IMR-90 (cell line): ENCODE measurements at regions not wholly inside any gene's neighbourhood (a gene's known extent, or its start where the extent isn't known, plus 50 kb on each side); places are given as distances from the start of the nearest gene placed in this dataset.

ENCODE experiments used
- ATAC-seq: fragments of 200-7000 bp; cut with Tn5 transposase; 2 replicates; pipeline ENCODE4 v1.9.1; 2020; ENCODE audit warnings: low read depth, mild to moderate bottlenecking, moderate library complexity
- BruUV-seq: library from RNA; stranded (reverse); fragments of 400-500 nt; replicated peaks from 2 replicates; lab custom pipeline; 2021; lab: Mats Ljungman, UMichigan
- CTCF ChIA-PET: fragments of 300-600 bp; formaldehyde crosslinking; extraction: SDS; loops from one replicate; lab custom pipeline; 2021; ENCODE audit warnings: antibody characterized with exemption; lab: Yijun Ruan, JAX
- POLR2A ChIA-PET: fragments of 300-600 bp; sonication (Branson Sonifier 250); formaldehyde crosslinking; loops from one replicate; lab custom pipeline; 2022; ENCODE audit warnings: antibody characterized with exemption; ENCODE audit not compliant: unreplicated experiment; lab: Charles Lee
- DNase-seq: peaks from one replicate; pipeline ENCODE4 v3.0.0; 2013
- H2AFZ ChIP-seq: replicated peaks from 2 replicates; pipeline ENCODE3; 2013; ENCODE audit warnings: low read length, mild to moderate bottlenecking; ENCODE audit not compliant: poor library complexity
- H2AK5ac ChIP-seq: 2 replicates; pipeline ENCODE4 v1.6.1; 2013; ENCODE audit warnings: low read depth, low read length, inconsistent platforms
- H2AK9ac ChIP-seq: replicated peaks from 2 replicates; pipeline ENCODE3; 2013; ENCODE audit warnings: mild to moderate bottlenecking, low read depth, low read length, moderate library complexity; ENCODE audit not compliant: poor library complexity
- H2BK120ac ChIP-seq: 2 replicates; pipeline ENCODE4 v1.6.1; 2013; ENCODE audit warnings: low read depth, low read length, inconsistent platforms
- H2BK15ac ChIP-seq: 3 replicates; pipeline ENCODE4 v1.6.1; 2013; ENCODE audit warnings: low read depth, low read length, inconsistent platforms
- H2BK20ac ChIP-seq: 2 replicates; pipeline ENCODE4 v1.6.1; 2013; ENCODE audit warnings: low read depth, mild to moderate bottlenecking, inconsistent platforms, low read length, moderate library complexity
- H2BK5ac ChIP-seq: 2 replicates; pipeline ENCODE4 v1.6.1; 2013; ENCODE audit warnings: mild to moderate bottlenecking, low read depth, low read length, inconsistent platforms; ENCODE audit not compliant: poor library complexity, severe bottlenecking
- H3K14ac ChIP-seq: replicated peaks from 2 replicates; pipeline ENCODE4 v1.6.1; 2013; ENCODE audit warnings: low read depth, low read length, inconsistent platforms
- H3K18ac ChIP-seq: 2 replicates; pipeline ENCODE4 v1.6.1; 2013; ENCODE audit warnings: low read depth, low read length, control low read depth
- H3K23ac ChIP-seq: 2 replicates; pipeline ENCODE4 v1.6.1; 2013; ENCODE audit warnings: low read depth, low read length, inconsistent platforms
- H3K27ac ChIP-seq: 2 replicates; pipeline ENCODE4 v1.5.1; 2013; ENCODE audit warnings: mild to moderate bottlenecking, control low read depth, low read length; ENCODE audit not compliant: insufficient read depth
- H3K27me3 ChIP-seq: 2 replicates; pipeline ENCODE4 v1.6.1; 2013; ENCODE audit warnings: low read length; ENCODE audit not compliant: control insufficient read depth, insufficient read depth
- H3K36me3 ChIP-seq: 2 replicates; pipeline ENCODE4 v1.6.1; 2013; ENCODE audit warnings: low read length, mixed read lengths; ENCODE audit not compliant: control insufficient read depth, insufficient read depth
- H3K4ac ChIP-seq: 2 replicates; pipeline ENCODE4 v1.6.1; 2013; ENCODE audit warnings: low read depth, low read length, inconsistent platforms
- H3K4me1 ChIP-seq: 2 replicates; pipeline ENCODE4 v1.6.1; 2013; ENCODE audit warnings: low read length, mixed read lengths; ENCODE audit not compliant: control insufficient read depth, insufficient read depth
- H3K4me2 ChIP-seq: 2 replicates; pipeline ENCODE4 v1.6.1; 2013; ENCODE audit warnings: low read depth, mild to moderate bottlenecking, control low read depth, low read length, moderate library complexity
- H3K4me3 ChIP-seq: 2 replicates; pipeline ENCODE4 v1.5.1; 2013; ENCODE audit warnings: low read depth, mild to moderate bottlenecking, control low read depth, low read length, moderate library complexity; ENCODE audit not compliant: insufficient read depth
- H3K56ac ChIP-seq: 2 replicates; pipeline ENCODE4 v1.6.1; 2013; ENCODE audit warnings: low read length, inconsistent platforms; ENCODE audit not compliant: insufficient read depth; ENCODE audit errors: extremely low read depth
- H3K79me1 ChIP-seq, 2 experiments: 2 replicates each; pipeline ENCODE4 v1.6.1; 2013; ENCODE audit warnings: low read length in 2 of 2, inconsistent platforms in 1 of 2, low read depth in 1 of 2
- H3K9ac ChIP-seq: 2 replicates; pipeline ENCODE4 v1.6.1; 2013; ENCODE audit warnings: low read depth, low read length, control low read depth
- H3K9me1 ChIP-seq: 2 replicates; pipeline ENCODE4 v1.6.1; 2013; ENCODE audit warnings: low read length, inconsistent platforms; ENCODE audit not compliant: insufficient read depth
- H3K9me3 ChIP-seq: 2 replicates; pipeline ENCODE4 v1.6.1; 2013; ENCODE audit warnings: low read length; ENCODE audit not compliant: control insufficient read depth, insufficient read depth
- H4K20me1 ChIP-seq: 2 replicates; pipeline ENCODE4 v1.6.1; 2013; ENCODE audit warnings: low read length, inconsistent platforms; ENCODE audit not compliant: insufficient read depth
- H4K5ac ChIP-seq: 2 replicates; pipeline ENCODE4 v1.6.1; 2013; ENCODE audit warnings: mild to moderate bottlenecking, low read depth, low read length, control low read depth
- H4K8ac ChIP-seq, 2 experiments: 2 replicates each; pipeline ENCODE4 v1.6.1; 2013; ENCODE audit warnings: low read depth in 2 of 2, low read length in 2 of 2, control low read depth in 1 of 2, inconsistent platforms in 1 of 2
- H4K91ac ChIP-seq: 2 replicates; pipeline ENCODE4 v1.6.1; 2013; ENCODE audit warnings: low read depth, low read length, inconsistent platforms; ENCODE audit not compliant: insufficient read depth
- BHLHE40 ChIP-seq: fragments of 150-350 bp; IDR thresholded peaks from 2 replicates; pipeline ENCODE4 v1.6.1; 2016; ENCODE audit warnings: mild to moderate bottlenecking, low read depth, low read length
- CEBPB ChIP-seq: IDR thresholded peaks from 2 replicates; pipeline ENCODE4 v1.6.1; 2012; ENCODE audit warnings: low read depth, low read length, improper control_type of control experiment
- CHD1 ChIP-seq: IDR thresholded peaks from 2 replicates; pipeline ENCODE4 v1.6.1; 2012; ENCODE audit warnings: low read depth, low read length, improper control_type of control experiment
- CTCF ChIP-seq: conservative IDR thresholded peaks from 2 replicates; pipeline ENCODE4 v1.5.1; 2012; ENCODE audit warnings: mild to moderate bottlenecking, low read depth, low read length, improper control_type of control experiment
- ELK1 ChIP-seq: fragments of 150-350 bp; IDR thresholded peaks from 2 replicates; pipeline ENCODE4 v1.6.1; 2016; ENCODE audit warnings: low read depth, mild to moderate bottlenecking, low read length, moderate library complexity, borderline replicate concordance
- FOS ChIP-seq: fragments of 150-350 bp; IDR thresholded peaks from 2 replicates; pipeline ENCODE4 v1.6.1; 2016; ENCODE audit warnings: low read depth, low read length
- MAFK ChIP-seq: IDR thresholded peaks from 2 replicates; pipeline ENCODE4 v1.6.1; 2012; ENCODE audit warnings: low read depth, low read length, improper control_type of control experiment
- MAZ ChIP-seq: IDR thresholded peaks from 2 replicates; pipeline ENCODE4 v1.6.1; 2012; ENCODE audit warnings: low read depth, mild to moderate bottlenecking, low read length, improper control_type of control experiment, moderate library complexity, borderline replicate concordance
- MXI1 ChIP-seq: IDR thresholded peaks from 2 replicates; pipeline ENCODE4 v1.6.1; 2012; ENCODE audit warnings: low read depth, mild to moderate bottlenecking, low read length, moderate library complexity, borderline replicate concordance
- NFE2L2 ChIP-seq: fragments of 150-350 bp; IDR thresholded peaks from 2 replicates; pipeline ENCODE4 v1.6.1; 2016; ENCODE audit warnings: low read depth, mild to moderate bottlenecking, low read length
- POLR2A ChIP-seq: IDR thresholded peaks from 2 replicates; pipeline ENCODE4 v1.6.1; 2012; ENCODE audit warnings: mild to moderate bottlenecking, low read depth, low read length
- RAD21 ChIP-seq: IDR thresholded peaks from 2 replicates; pipeline ENCODE4 v1.6.1; 2012; ENCODE audit warnings: low read length, improper control_type of control experiment
- RCOR1 ChIP-seq: IDR thresholded peaks from 2 replicates; pipeline ENCODE4 v1.6.1; 2012; ENCODE audit warnings: mild to moderate bottlenecking, low read length, improper control_type of control experiment; ENCODE audit not compliant: insufficient replicate concordance
- RFX5 ChIP-seq: IDR thresholded peaks from 2 replicates; pipeline ENCODE4 v1.8.0; 2012; ENCODE audit warnings: low read depth, mild to moderate bottlenecking, low read length, moderate library complexity
- SMC3 ChIP-seq: fragments of 150-350 bp; IDR thresholded peaks from 2 replicates; pipeline ENCODE4 v1.6.1; 2016; ENCODE audit warnings: low read depth, mild to moderate bottlenecking, antibody characterized with exemption, low read length, moderate library complexity
- USF2 ChIP-seq: fragments of 150-350 bp; IDR thresholded peaks from 2 replicates; pipeline ENCODE4 v1.6.1; 2017; ENCODE audit warnings: mild to moderate bottlenecking, antibody characterized with exemption, low read length, low read depth
- WGBS, 2 experiments: methylation state at CpG; one replicate each; pipeline versions ENCODE4 v1.1.5 to v1.1.7; 2013; ENCODE audit warnings: missing lambda C conversion rate in 2 of 2; ENCODE audit not compliant: insufficient read length in 1 of 2; ENCODE audit errors: extremely low coverage in 2 of 2; 5-methylcytosine and 5-hydroxymethylcytosine counted together
- dilution Hi-C: fragments of 300-500 bp; cut with HindIII; formaldehyde crosslinking; loops from one replicate; pipeline ENCODE4 v1.14.3; 2018; ENCODE audit warnings: low sequenced_read_pairs; ENCODE audit not compliant: unreplicated experiment
- in situ Hi-C: fragments of 300-500 bp; cut with MboI; formaldehyde crosslinking; loops from 3 replicates; pipeline ENCODE4 v1.14.3; 2019; ENCODE audit warnings: low sequenced_read_pairs, inconsistent platforms, mixed read lengths
- intact Hi-C: fragments of 100-400 bp; cut with micrococcal nuclease; formaldehyde crosslinking; loops from 2 replicates; pipeline ENCODE4 v1.10.0; 2022

GRCh38 chr5:125463466-125464092 is 717.1 kb upstream of the ZNF608 start:
- no peaks in the 10 kb centered on the region for H3K36me3 ChIP-seq

More at GRCh38 chr5:125463466-125464092, 717.1 kb upstream of the ZNF608 start:
- Histone ChIP-seq H3K18ac (no peak overlapping the region), H3K79me1 (no peaks in the 10 kb centered on the region), H3K27me3 (peaks cover 6% of the 10 kb centered on the region), H3K23ac (no peak overlapping the region), H4K5ac (no peak overlapping the region), H3K56ac (no peak overlapping the region), H2AK9ac (no peak overlapping the region), H3K9ac (no peak overlapping the region), H3K4me3 (no peak overlapping the region), H4K20me1 (no peaks in the 10 kb centered on the region), H2AK5ac (no peak overlapping the region), H3K14ac (no peak overlapping the region), H2BK20ac (no peak overlapping the region), H2AFZ (no peak overlapping the region), H2BK15ac (no peak overlapping the region), H4K91ac (no peak overlapping the region), H3K9me3 (no peaks in the 10 kb centered on the region), H3K4me2 (no peak overlapping the region), H2BK120ac (no peak overlapping the region), H3K4me1 (no peaks in the 10 kb centered on the region), H2BK5ac (no peak overlapping the region), H3K9me1 (no peaks in the 10 kb centered on the region; the same call in 1 of the 2 replicates), H3K27ac (no peak overlapping the region), H4K8ac (no peak overlapping the region), H3K4ac (no peak overlapping the region)
- dilution Hi-C loops: no loop called here
- POLR2A ChIA-PET: no interaction called here
- no peak for ATAC-seq
- no peak for TF ChIP-seq BHLHE40
- no peak for TF ChIP-seq MXI1
- no peak for TF ChIP-seq MAFK
- TF ChIP-seq NFE2L2: no peak
- TF ChIP-seq USF2: no peak
- TF ChIP-seq CEBPB: no peak
- TF ChIP-seq RCOR1: no peak
- TF ChIP-seq FOS: no peak
- TF ChIP-seq CTCF: no peak
- TF ChIP-seq SMC3: no peak
- no peak for TF ChIP-seq RFX5
- no peak for TF ChIP-seq CHD1
- no peak for TF ChIP-seq POLR2A
- no peak for TF ChIP-seq RAD21
- no peak for TF ChIP-seq ELK1
- TF ChIP-seq MAZ: no peak
- in situ Hi-C loops: no loop called here
- peak; percentile 4 for DNase-seq
- intact Hi-C loops: loop anchor here (10.0 kb wide), 1 partner anchor 1291 kb away; no protein-coding TSS in a partner anchor
- BruUV-seq: no TSS peak
- WGBS, 2 experiments: 33% methylated on average over 1 of the region's 3 CpGs; no CpG with 5 or more reads in 1 of the 2 experiments
- CTCF ChIA-PET: no interaction called here
